RWPE2 (cell line): ENCODE measurements at regions not wholly inside any gene's neighbourhood (a gene's known extent, or its start where the extent isn't known, plus 50 kb on each side); places are given as distances from the start of the nearest gene placed in this dataset.

Experiments used
- ATAC-seq: fragments of 200-7000 bp; cut with Tn5 transposase; 3 replicates; pipeline ENCODE4 v1.9.1; 2021; ENCODE audit warnings: low read depth
- DNase-seq: peaks from one replicate; pipeline ENCODE4 v3.0.0-alpha.2; 2020; ENCODE audit warnings: low spot score
- H3K27ac ChIP-seq: fragments of 450-650 bp; 2 replicates; pipeline ENCODE4 v1.5.1; 2017; ENCODE audit warnings: mild to moderate bottlenecking; ENCODE audit not compliant: poor library complexity, severe bottlenecking
- H3K27me3 ChIP-seq: fragments of 250-450 bp; sonication (Bioruptor Pico); 2 replicates; pipeline ENCODE4 v1.5.1; 2021; ENCODE audit warnings: mild to moderate bottlenecking, moderate library complexity; ENCODE audit not compliant: insufficient read depth, poor library complexity, severe bottlenecking
- H3K36me3 ChIP-seq: fragments of 250-450 bp; sonication (Bioruptor Pico); 2 replicates; pipeline ENCODE4 v1.5.1; 2020; ENCODE audit warnings: low read depth, mild to moderate bottlenecking, moderate library complexity
- H3K4me1 ChIP-seq: fragments of 250-450 bp; sonication (Bioruptor Pico); 2 replicates; pipeline ENCODE4 v1.5.1; 2021; ENCODE audit warnings: mild to moderate bottlenecking, moderate library complexity; ENCODE audit not compliant: insufficient read depth, poor library complexity, severe bottlenecking
- H3K4me3 ChIP-seq: fragments of 250-450 bp; sonication (Bioruptor Pico); 2 replicates; pipeline ENCODE4 v1.5.1; 2021; ENCODE audit warnings: mild to moderate bottlenecking, moderate library complexity; ENCODE audit not compliant: severe bottlenecking
- H3K9me3 ChIP-seq: fragments of 250-450 bp; sonication (Bioruptor Pico); 2 replicates; pipeline ENCODE4 v1.5.1; 2021; ENCODE audit warnings: mild to moderate bottlenecking, moderate library complexity; ENCODE audit not compliant: severe bottlenecking
- TF ChIP-seq, protein P1 (sequence below): fragments of 450-650 bp; IDR thresholded peaks from one replicate; pipeline ENCODE4 v1.5.1; 2017; ENCODE audit warnings: mild to moderate bottlenecking, moderate library complexity; ENCODE audit not compliant: poor library complexity, severe bottlenecking

DNA sequence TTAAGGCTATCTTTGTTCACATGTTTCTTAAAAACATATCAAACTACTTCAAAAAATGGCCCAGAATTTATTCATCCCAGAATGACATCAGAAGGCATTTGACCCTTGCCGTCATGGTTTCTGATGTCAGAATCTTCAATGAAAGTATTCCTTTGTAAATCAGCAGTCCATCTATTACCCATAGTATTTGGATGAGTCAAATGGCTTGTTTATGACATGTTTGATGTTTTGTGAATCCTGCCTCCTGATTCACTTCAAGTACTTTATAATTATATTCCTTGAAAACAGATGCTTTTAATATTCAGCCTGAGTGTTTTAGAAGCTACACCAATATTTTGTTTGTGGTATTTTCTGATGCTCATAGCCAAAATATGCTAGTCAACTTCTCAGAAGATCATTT, 200.8 kb upstream of the MEF2C start:
- Histone ChIP-seq H3K36me3 (no peaks in the 10 kb centered on the region), H3K27ac (no peak overlapping the region), H3K27me3 (peaks cover 14% of the 10 kb centered on the region), H3K4me3 (no peak overlapping the region), H3K4me1 (no peaks in the 10 kb centered on the region), H3K9me3 (no peaks in the 10 kb centered on the region)
- ATAC-seq (no peak), DNase-seq (no peak)
- TF ChIP-seq, protein P1, sequence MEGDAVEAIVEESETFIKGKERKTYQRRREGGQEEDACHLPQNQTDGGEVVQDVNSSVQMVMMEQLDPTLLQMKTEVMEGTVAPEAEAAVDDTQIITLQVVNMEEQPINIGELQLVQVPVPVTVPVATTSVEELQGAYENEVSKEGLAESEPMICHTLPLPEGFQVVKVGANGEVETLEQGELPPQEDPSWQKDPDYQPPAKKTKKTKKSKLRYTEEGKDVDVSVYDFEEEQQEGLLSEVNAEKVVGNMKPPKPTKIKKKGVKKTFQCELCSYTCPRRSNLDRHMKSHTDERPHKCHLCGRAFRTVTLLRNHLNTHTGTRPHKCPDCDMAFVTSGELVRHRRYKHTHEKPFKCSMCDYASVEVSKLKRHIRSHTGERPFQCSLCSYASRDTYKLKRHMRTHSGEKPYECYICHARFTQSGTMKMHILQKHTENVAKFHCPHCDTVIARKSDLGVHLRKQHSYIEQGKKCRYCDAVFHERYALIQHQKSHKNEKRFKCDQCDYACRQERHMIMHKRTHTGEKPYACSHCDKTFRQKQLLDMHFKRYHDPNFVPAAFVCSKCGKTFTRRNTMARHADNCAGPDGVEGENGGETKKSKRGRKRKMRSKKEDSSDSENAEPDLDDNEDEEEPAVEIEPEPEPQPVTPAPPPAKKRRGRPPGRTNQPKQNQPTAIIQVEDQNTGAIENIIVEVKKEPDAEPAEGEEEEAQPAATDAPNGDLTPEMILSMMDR: no peak

DNA sequence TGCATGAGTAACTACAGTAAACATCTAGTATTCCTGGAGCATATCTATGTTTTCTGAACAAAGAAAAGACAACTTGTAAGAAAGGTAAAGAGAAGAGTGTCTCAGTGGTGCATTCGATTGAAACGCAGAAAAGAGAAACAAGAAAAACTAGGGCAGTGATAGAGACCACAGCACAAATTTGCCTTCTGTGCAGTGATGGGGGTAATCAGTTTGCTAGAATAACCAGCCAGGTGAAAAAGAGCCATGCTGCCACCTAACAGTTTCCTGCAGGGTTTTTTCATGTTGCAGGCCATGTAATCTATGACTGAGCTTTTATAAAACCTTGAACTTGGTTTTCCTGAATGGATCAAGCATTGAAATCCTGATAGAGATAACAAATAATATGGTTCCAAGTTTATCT, 198.4 kb upstream of the MEF2C start:
- no peak for ATAC-seq
- H3K36me3 ChIP-seq: no peaks in the 10 kb centered on the region
- H3K4me3 ChIP-seq: no peak overlapping the region
- peaks cover 14% of the 10 kb centered on the region for H3K27me3 ChIP-seq
- no peaks in the 10 kb centered on the region for H3K4me1 ChIP-seq
- H3K9me3 ChIP-seq: no peaks in the 10 kb centered on the region
- TF ChIP-seq, protein P1: no peak
- DNase-seq: no peak
- H3K27ac ChIP-seq: no peak overlapping the region

DNA sequence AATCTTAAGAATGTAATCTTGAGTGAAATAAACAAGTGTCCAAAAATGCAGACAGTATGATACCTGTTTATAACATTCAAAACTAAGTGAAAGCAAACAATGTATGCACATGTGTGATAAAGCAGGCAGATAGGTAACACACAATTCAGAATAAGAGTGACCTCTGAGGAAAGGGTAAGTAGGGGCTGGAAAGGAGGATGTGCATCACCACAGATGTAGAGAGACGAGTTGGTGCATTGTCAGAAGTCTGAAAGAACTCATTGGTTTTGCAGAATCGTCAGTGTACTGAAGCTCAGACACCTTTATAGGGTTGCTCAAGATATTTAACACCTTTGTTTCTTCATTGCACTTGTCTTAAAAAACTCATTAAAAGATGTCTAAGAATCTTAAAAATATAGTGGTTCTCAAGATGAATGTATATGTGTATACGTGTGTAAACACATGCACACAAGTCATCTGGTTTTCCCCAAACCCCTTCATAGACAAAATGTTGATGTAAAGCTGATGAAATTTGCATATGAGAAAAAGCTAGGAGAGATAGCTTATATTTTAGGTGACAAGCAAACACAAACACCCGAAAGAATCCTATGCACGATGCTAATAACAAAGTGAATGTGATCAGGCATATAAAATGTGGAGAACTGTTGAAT, 197.6 kb upstream of the MEF2C start:
- ATAC-seq: no peak
- no peaks in the 10 kb centered on the region for H3K4me1 ChIP-seq

DNA sequence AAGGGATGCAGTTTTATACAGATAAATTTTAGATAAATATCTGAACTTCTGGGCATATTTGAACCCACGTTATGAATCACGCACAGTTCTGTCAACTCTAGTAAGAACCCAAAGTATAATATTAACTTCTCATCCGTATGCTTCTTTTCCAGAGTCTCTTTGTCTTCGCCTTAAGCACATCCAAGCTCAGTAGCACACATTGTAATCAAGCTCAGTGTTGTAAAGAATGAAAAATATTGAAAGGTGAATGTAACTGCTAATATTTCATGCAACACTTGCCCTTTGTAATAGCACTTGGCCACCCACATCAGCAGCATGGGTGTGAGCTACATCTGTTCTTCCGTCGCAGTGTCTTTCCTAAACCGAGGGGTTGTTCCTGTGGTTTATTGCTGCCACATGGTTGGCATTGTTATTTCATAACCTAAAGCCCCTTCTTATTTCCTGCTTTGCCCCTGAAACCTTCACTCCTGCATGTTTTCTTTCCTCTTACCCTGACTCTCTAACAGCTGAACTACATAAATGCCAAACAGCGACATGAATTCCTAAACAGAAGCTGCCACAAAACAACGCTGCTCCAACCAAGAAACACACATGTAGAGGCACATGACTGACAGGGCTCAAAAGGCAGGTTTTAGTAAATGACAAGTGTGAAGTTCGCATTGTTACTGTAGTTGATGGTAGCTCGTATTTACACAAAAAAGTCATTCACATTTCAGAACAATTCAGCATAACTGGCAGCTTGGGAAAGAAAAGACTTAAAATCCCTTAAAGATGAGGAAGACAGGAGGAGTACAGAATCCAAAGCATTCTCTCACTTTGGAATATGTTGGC, 190.1 kb upstream of the MEF2C start:
- H3K9me3 ChIP-seq: no peaks in the 10 kb centered on the region
- DNase-seq: no peak
- no peak for ATAC-seq
- no peaks in the 10 kb centered on the region for H3K36me3 ChIP-seq
- TF ChIP-seq, protein P1: no peak
- H3K4me3 ChIP-seq: no peak overlapping the region
- peaks cover 6% of the 10 kb centered on the region for H3K27me3 ChIP-seq
- H3K4me1 ChIP-seq: no peaks in the 10 kb centered on the region
- H3K27ac ChIP-seq: no peak overlapping the region

More for the DNA sequence above, 197.6 kb upstream of the MEF2C start:
- no peak for DNase-seq
- no peaks in the 10 kb centered on the region for H3K36me3 ChIP-seq
- H3K27me3 ChIP-seq: peaks cover 14% of the 10 kb centered on the region
- TF ChIP-seq, protein P1: no peak
- no peaks in the 10 kb centered on the region for H3K9me3 ChIP-seq
- no peak overlapping the region for H3K27ac ChIP-seq
- no peak overlapping the region for H3K4me3 ChIP-seq

DNA sequence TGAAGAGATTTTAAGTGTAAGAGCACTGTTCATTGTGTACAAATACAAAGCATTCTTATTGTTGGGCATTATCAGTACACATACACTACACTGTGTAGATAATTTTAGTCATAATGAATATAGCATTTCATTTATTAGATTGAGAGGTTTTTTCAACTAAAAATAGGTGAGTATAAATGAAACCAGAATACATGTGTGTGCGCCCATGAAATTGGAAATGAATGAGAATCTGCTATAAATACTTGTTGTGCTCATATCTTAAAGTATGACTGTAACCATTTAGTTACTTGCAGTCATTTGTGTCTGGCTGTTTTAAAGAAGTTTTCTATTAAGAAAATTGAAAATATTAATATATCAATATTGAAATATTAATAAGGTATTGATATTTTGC, 189.0 kb upstream of the MEF2C start:
- ATAC-seq: no peak
- H3K4me3 ChIP-seq: no peak overlapping the region
- TF ChIP-seq, protein P1: no peak
- no peaks in the 10 kb centered on the region for H3K9me3 ChIP-seq
- H3K27me3 ChIP-seq: peaks cover 6% of the 10 kb centered on the region
- no peaks in the 10 kb centered on the region for H3K36me3 ChIP-seq
- no peaks in the 10 kb centered on the region for H3K4me1 ChIP-seq
- H3K27ac ChIP-seq: no peak overlapping the region
- DNase-seq: no peak
